ENCODE measurements at regions not wholly inside any gene's neighbourhood (a gene's known extent, or its start where the extent isn't known, plus 50 kb on each side); places are given as distances from the start of the nearest gene placed in this dataset.

- TF ChIP-seq EZH2 (IDR thresholded peaks at IDR 0.05; ENCODE audit: insufficient read depth, poor library complexity, severe bottlenecking) (no peak), EZH2phosphoT487 (IDR thresholded peaks at IDR 0.05; ENCODE audit: insufficient read depth, low read depth) (no peak)
Measured at GRCh38 chr4:28845158-28845557, 1875.0 kb upstream of the PCDH7 start.
